Transverse colon (tissue), 4 donors: ENCODE measurements at regions not wholly inside any gene's neighbourhood (a gene's known extent, or its start where the extent isn't known, plus 50 kb on each side); places are given as distances from the start of the nearest gene placed in this dataset.

Experiments used
- DNase-seq: peaks from one replicate; pipeline ENCODE4 v3.0.0-alpha.2; 2019
- H3K27ac ChIP-seq, 4 donors: fragments of 200-600 bp; sonication (generic); 2 replicates each; pipeline ENCODE4 v1.5.1; 2016 to 2018; ENCODE audit warnings: inconsistent platforms in 4 of 4
- H3K27me3 ChIP-seq: fragments of 200-600 bp; sonication (generic); 2 replicates; pipeline ENCODE4 v1.5.1; 2017; ENCODE audit warnings: inconsistent platforms
- H3K36me3 ChIP-seq, 4 donors: fragments of 200-600 bp; sonication (generic); 2 replicates each; pipeline ENCODE4 v1.5.1; 2017 to 2019; ENCODE audit warnings: inconsistent platforms in 4 of 4
- H3K4me1 ChIP-seq, 4 donors: fragments of 200-600 bp; sonication (generic); 2 replicates each; pipeline ENCODE4 v1.5.1; 2017 to 2020; ENCODE audit warnings: inconsistent platforms in 4 of 4
- H3K4me3 ChIP-seq, 4 donors: fragments of 200-600 bp; sonication (generic); 1 replicate in 1 of 4; 2 replicates in 3 of 4; pipeline versions ENCODE4 v1.5.1 to v1.6.1; 2017 to 2019; ENCODE audit warnings: inconsistent platforms in 4 of 4
- H3K9me3 ChIP-seq, 2 donors: fragments of 200-600 bp; sonication (generic); 2 replicates each; pipeline ENCODE4 v1.5.1; 2017 to 2019; ENCODE audit warnings: inconsistent platforms in 2 of 2
- EP300 ChIP-seq: sonication (generic); formaldehyde crosslinking; IDR thresholded peaks from one replicate; pipeline ENCODE4 v1.6.1; 2017; ENCODE audit warnings: antibody characterized with exemption, low read depth
- POLR2A ChIP-seq: fragments of 450-650 bp; IDR thresholded peaks from one replicate; pipeline ENCODE4 v1.6.1; 2016; ENCODE audit warnings: antibody characterized with exemption, mild to moderate bottlenecking, moderate library complexity
- POLR2AphosphoS5 ChIP-seq, 3 donors: sonication (generic); formaldehyde crosslinking; IDR thresholded peaks; one replicate each; pipeline ENCODE4 v1.6.1; 2016; ENCODE audit warnings: antibody characterized with exemption in 3 of 3
- WGBS, 2 donors: methylation state at CpG; one replicate each; pipeline ENCODE4 v1.1.5; 2018; ENCODE audit warnings: low coverage in 1 of 2; 5-methylcytosine and 5-hydroxymethylcytosine counted together
- in situ Hi-C, 4 donors: fragments of 200-750 bp; cut with MboI; loops; one replicate each; pipeline versions ENCODE4 v1.15.0 to v1.15.1; 2017; ENCODE audit warnings: low sequenced_read_pairs in 3 of 4, low pct_ligation_motif_present in 1 of 4, low pct_unique_long_range_greater_than_20kb in 1 of 4
- intact Hi-C: fragments of 100-400 bp; cut with DNase I; formaldehyde crosslinking; loops from one replicate; pipeline ENCODE4 v1.15.1; 2023; ENCODE audit warnings: low total_unique reads
- TF ChIP-seq, protein P1 (sequence below), 5 experiments: fragments of 200-600 bp in 3 of 5; fragments of 450-650 bp in 2 of 5; sonication (generic) in 3 of 5; IDR thresholded peaks; 1 replicate in 2 of 5; 2 replicates in 3 of 5; pipeline ENCODE4 v1.5.1; 2016 to 2017; ENCODE audit warnings: antibody characterized with exemption in 5 of 5, inconsistent platforms in 3 of 5, mild to moderate bottlenecking in 2 of 5, moderate library complexity in 1 of 5

- peaks cover 17 to 41% (median 21%) of the 10 kb centered on the region in 4 donors for H3K4me1 ChIP-seq
- TF ChIP-seq POLR2A: no peak
- TF ChIP-seq POLR2AphosphoS5 (IDR thresholded peaks at IDR 0.05): no peak
- no peak for TF ChIP-seq EP300
- TF ChIP-seq, protein P1, sequence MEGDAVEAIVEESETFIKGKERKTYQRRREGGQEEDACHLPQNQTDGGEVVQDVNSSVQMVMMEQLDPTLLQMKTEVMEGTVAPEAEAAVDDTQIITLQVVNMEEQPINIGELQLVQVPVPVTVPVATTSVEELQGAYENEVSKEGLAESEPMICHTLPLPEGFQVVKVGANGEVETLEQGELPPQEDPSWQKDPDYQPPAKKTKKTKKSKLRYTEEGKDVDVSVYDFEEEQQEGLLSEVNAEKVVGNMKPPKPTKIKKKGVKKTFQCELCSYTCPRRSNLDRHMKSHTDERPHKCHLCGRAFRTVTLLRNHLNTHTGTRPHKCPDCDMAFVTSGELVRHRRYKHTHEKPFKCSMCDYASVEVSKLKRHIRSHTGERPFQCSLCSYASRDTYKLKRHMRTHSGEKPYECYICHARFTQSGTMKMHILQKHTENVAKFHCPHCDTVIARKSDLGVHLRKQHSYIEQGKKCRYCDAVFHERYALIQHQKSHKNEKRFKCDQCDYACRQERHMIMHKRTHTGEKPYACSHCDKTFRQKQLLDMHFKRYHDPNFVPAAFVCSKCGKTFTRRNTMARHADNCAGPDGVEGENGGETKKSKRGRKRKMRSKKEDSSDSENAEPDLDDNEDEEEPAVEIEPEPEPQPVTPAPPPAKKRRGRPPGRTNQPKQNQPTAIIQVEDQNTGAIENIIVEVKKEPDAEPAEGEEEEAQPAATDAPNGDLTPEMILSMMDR (IDR thresholded peaks at IDR 0.05): no peak
- 47 to 49% methylated on average over 5 to 6 of the region's 6 CpGs for WGBS, 2 donors
- DNase-seq: no peak
- H3K27ac ChIP-seq: peak overlapping the region; percentile 80 to 89 (median 83)
- H3K36me3 ChIP-seq: no peaks in the 10 kb centered on the region
- no peak overlapping the region for H3K4me3 ChIP-seq
- H3K27me3 ChIP-seq: no peaks in the 10 kb centered on the region
- in situ Hi-C loops: no loop called here
- no peaks in the 10 kb centered on the region for H3K9me3 ChIP-seq
- intact Hi-C loops: loop anchor here (5.0 kb wide), 1 partner anchor 648 kb away; no protein-coding TSS in a partner anchor
Measured at GRCh38 chr3:30495172-30496065, 111.0 kb upstream of the TGFBR2 start.

GRCh38 chr3:30496066-30496966 is 110.1 kb upstream of the TGFBR2 start:
- intact Hi-C loops: loop anchor here (5.0 kb wide), 1 partner anchor 649 kb away; no protein-coding TSS in a partner anchor
- H3K4me3 ChIP-seq: no peak overlapping the region
- DNase-seq: peak; percentile 24
- in situ Hi-C loops: no loop called here
- peak overlapping the region; percentile 80 to 89 (median 83) for H3K27ac ChIP-seq
- 60 to 66% methylated on average over 13 to 15 of the region's 15 CpGs for whole genome bisulfite sequencing, 2 donors
- no peaks in the 10 kb centered on the region for H3K36me3 ChIP-seq
- H3K4me1 ChIP-seq: peaks cover 17 to 41% (median 21%) of the 10 kb centered on the region in 4 donors
- H3K27me3 ChIP-seq: no peaks in the 10 kb centered on the region
- TF ChIP-seq POLR2A: no peak
- peak; percentile 65 to 70 (median 70) for TF ChIP-seq POLR2AphosphoS5 (IDR thresholded peaks at IDR 0.05)
- TF ChIP-seq, protein P1 (IDR thresholded peaks at IDR 0.05): no peak
- TF ChIP-seq EP300: peak; percentile 61
- H3K9me3 ChIP-seq: no peaks in the 10 kb centered on the region

DNA sequence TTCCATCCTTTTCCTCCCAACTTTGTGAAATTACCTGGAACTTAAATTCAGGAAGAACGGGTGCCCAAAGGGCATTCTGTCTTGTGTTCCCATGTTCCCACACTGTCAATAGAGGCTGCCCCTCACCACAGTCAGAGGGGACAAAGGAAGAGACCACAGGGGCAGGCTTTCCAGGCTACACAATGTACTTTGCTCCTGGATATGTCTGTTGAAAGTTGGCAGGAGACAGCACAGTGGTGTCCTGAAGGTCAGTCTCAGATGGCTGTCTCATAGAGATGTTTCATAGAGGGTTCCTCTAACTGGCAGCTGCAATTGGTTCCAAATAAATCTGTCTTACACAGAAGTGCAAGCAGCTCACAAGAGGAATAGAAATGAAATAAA is 107.8 kb upstream of the TGFBR2 start:
- 88 to 100% methylated on average over 1 of the region's 1 CpG for WGBS, 2 donors
- Histone ChIP-seq H3K9me3 (no peaks in the 10 kb centered on the region), H3K4me1 (peaks cover 13 to 35% (median 16%) of the 10 kb centered on the region in 4 donors), H3K27ac (peak overlapping the region; percentile 80 to 89 (median 83)), H3K4me3 (no peak overlapping the region), H3K36me3 (no peaks in the 10 kb centered on the region), H3K27me3 (no peaks in the 10 kb centered on the region)
- TF ChIP-seq, protein P1 (IDR thresholded peaks at IDR 0.05): no peak
- TF ChIP-seq POLR2AphosphoS5 (IDR thresholded peaks at IDR 0.05): no peak
- TF ChIP-seq EP300: no peak
- no peak for TF ChIP-seq POLR2A
- in situ Hi-C loops (no loop called here), intact Hi-C loops (loop anchor here (5.0 kb wide), 1 partner anchor 651 kb away; no protein-coding TSS in a partner anchor)
- DNase-seq: no peak
